K562 (cell line): ENCODE measurements at regions not wholly inside any gene's neighbourhood (a gene's known extent, or its start where the extent isn't known, plus 50 kb on each side); places are given as distances from the start of the nearest gene placed in this dataset.

Experiments
- ATAC-seq: fragments of 200-7000 bp; cut with Tn5 transposase; 3 replicates; pipeline ENCODE4 v1.9.1; 2020; ENCODE audit warnings: moderate library complexity
- BruUV-seq: library from RNA; stranded (reverse); fragments of 400-500 nt; replicated peaks from 2 replicates; lab custom pipeline; 2021; lab: Mats Ljungman, UMichigan
- CTCF ChIA-PET: fragments of 300-600 bp; formaldehyde crosslinking; extraction: SDS; loops from one replicate; lab custom pipeline; 2021; ENCODE audit warnings: low intra/inter-chr PET ratio; lab: Yijun Ruan, JAX
- POLR2A ChIA-PET: fragments of 300-600, 350-650 bp; sonication (Branson Sonifier 250); formaldehyde crosslinking; extraction: SDS; loops from one replicate; lab custom pipeline; 2021; ENCODE audit warnings: antibody characterized with exemption, inconsistent platforms; lab: Yijun Ruan, JAX
- DNase-seq, 4 experiments: peaks; one replicate each; pipeline versions ENCODE4 v3.0.0 to v3.0.0-alpha.2; 2011 to 2018; ENCODE audit warnings: low spot score in 3 of 4, mixed read lengths in 3 of 4; ENCODE audit errors: extremely low read depth in 1 of 4
- FAIRE-seq: peaks from 2 replicates; lab custom pipeline; 2011; peaks lifted over from hg19 to GRCh38; lab: Jason Lieb, UNC
- H2AFZ ChIP-seq: 2 replicates; pipeline ENCODE4 v1.6.0; 2011; ENCODE audit warnings: low read depth, low read length, control low read depth, inconsistent platforms
- H3K27ac ChIP-seq: fragments of 200-600 bp; 3 replicates; pipeline ENCODE4 v1.8.0; 2011; ENCODE audit warnings: low read depth, mild to moderate bottlenecking, control low read depth, inconsistent platforms, low read length, moderate library complexity, mixed read lengths; ENCODE audit errors: extremely low read depth
- H3K27me3 ChIP-seq, 2 experiments: fragments of 300-600 bp in 1 of 2; 2 replicates in 1 of 2; 3 replicates in 1 of 2; pipeline versions ENCODE4 v1.6.0 to v1.8.0; 2011; ENCODE audit warnings: inconsistent platforms in 2 of 2, low read length in 2 of 2, mild to moderate bottlenecking in 1 of 2, mixed read lengths in 1 of 2, moderate library complexity in 1 of 2; ENCODE audit not compliant: control insufficient read depth in 2 of 2, insufficient read depth in 2 of 2
- H3K36me3 ChIP-seq: fragments of 300-600 bp; 3 replicates; pipeline ENCODE4 v1.8.0; 2011; ENCODE audit warnings: mild to moderate bottlenecking, low read length, inconsistent platforms; ENCODE audit not compliant: control insufficient read depth, insufficient read depth
- H3K4me1 ChIP-seq, 2 experiments: fragments of 200-600 bp in 1 of 2; replicated peaks in 1 of 2; 2 replicates in 1 of 2; 3 replicates in 1 of 2; pipeline versions ENCODE4 v1.5.1 to v1.8.0; 2011; ENCODE audit warnings: inconsistent platforms in 2 of 2, low read length in 2 of 2, mild to moderate bottlenecking in 1 of 2, mixed read lengths in 1 of 2, moderate library complexity in 1 of 2; ENCODE audit not compliant: control insufficient read depth in 2 of 2, insufficient read depth in 2 of 2
- H3K4me2 ChIP-seq: 2 replicates; pipeline ENCODE4 v1.6.1; 2011; ENCODE audit warnings: low read length, control low read depth, inconsistent platforms, mixed read lengths; ENCODE audit not compliant: insufficient read depth
- H3K4me3 ChIP-seq: fragments of 200-600 bp; sonication (generic), shearing (Covaris generic); 2 replicates; pipeline ENCODE4 v1.5.1; 2016; ENCODE audit warnings: control low read depth, inconsistent platforms
- H3K79me2 ChIP-seq: fragments of 200-600 bp; 3 replicates; pipeline ENCODE4 v1.8.0; 2011; ENCODE audit warnings: low read length, inconsistent platforms; ENCODE audit not compliant: control insufficient read depth, insufficient read depth
- H3K9ac ChIP-seq, 2 experiments: 2 replicates each; pipeline versions ENCODE4 v1.6.0 to v1.6.1; 2011; ENCODE audit warnings: low read depth in 2 of 2, low read length in 2 of 2, control low read depth in 1 of 2, inconsistent platforms in 1 of 2, mild to moderate bottlenecking in 1 of 2, mixed read lengths in 1 of 2; ENCODE audit not compliant: insufficient read depth in 1 of 2
- H3K9me1 ChIP-seq: one replicate; pipeline ENCODE4 v1.6.0; 2011; ENCODE audit warnings: inconsistent platforms, mild to moderate bottlenecking, low read length, moderate library complexity; ENCODE audit not compliant: control insufficient read depth, insufficient read depth
- H3K9me3 ChIP-seq: replicated peaks from 2 replicates; pipeline ENCODE4 v1.5.1; 2011; ENCODE audit warnings: low read depth, low read length, inconsistent platforms; ENCODE audit not compliant: control insufficient read depth, insufficient read depth
- H4K20me1 ChIP-seq: replicated peaks from 2 replicates; pipeline ENCODE4 v1.6.1; 2011; ENCODE audit warnings: low read length, inconsistent platforms, mixed read lengths; ENCODE audit not compliant: control insufficient read depth, insufficient read depth
- ARID1B ChIP-seq: fragments of 450-650 bp; IDR thresholded peaks from 2 replicates; pipeline ENCODE4 v1.6.1; 2016; ENCODE audit warnings: antibody characterized with exemption, mild to moderate bottlenecking, inconsistent platforms
- ARID2 ChIP-seq: fragments of 450-650 bp; IDR thresholded peaks from 2 replicates; pipeline ENCODE4 v1.6.1; 2017; ENCODE audit warnings: antibody characterized with exemption, mild to moderate bottlenecking
- ATF3 ChIP-seq, 2 experiments: fragments of 450-650 bp in 1 of 2; sonication (generic) in 1 of 2; formaldehyde crosslinking in 1 of 2; IDR thresholded peaks in 1 of 2; conservative IDR thresholded peaks in 1 of 2; 2 replicates each; pipeline versions ENCODE4 v1.6.1 to v1.8.1; 2016 to 2023; ENCODE audit warnings: mild to moderate bottlenecking in 2 of 2, moderate library complexity in 2 of 2, inconsistent platforms in 1 of 2, missing genetic modification reagents in 1 of 2
- CBFA2T2 ChIP-seq: fragments of 450-650 bp; conservative IDR thresholded peaks from 2 replicates; pipeline ENCODE4 v1.6.1; 2017; ENCODE audit warnings: mild to moderate bottlenecking
- CHD1 ChIP-seq: fragments of 200-600 bp; sonication (generic); IDR thresholded peaks from one replicate; pipeline ENCODE4 v1.6.1; 2012; ENCODE audit warnings: mild to moderate bottlenecking, moderate library complexity, low read length, inconsistent platforms
- FOXK1 ChIP-seq: sonication (generic); formaldehyde crosslinking; IDR thresholded peaks from 2 replicates; pipeline ENCODE4 v1.8.0; 2022; ENCODE audit warnings: missing genetic modification reagents, mild to moderate bottlenecking, borderline replicate concordance
- KAT2B ChIP-seq: IDR thresholded peaks from one replicate; pipeline ENCODE4 v1.6.1; 2012; ENCODE audit warnings: low read depth, mild to moderate bottlenecking, control low read depth, inconsistent platforms, low read length, moderate library complexity
- MIER1 ChIP-seq: fragments of 450-650 bp; IDR thresholded peaks from 2 replicates; pipeline ENCODE4 v1.6.1; 2016; ENCODE audit warnings: antibody characterized with exemption, mild to moderate bottlenecking, low read depth
- NCOA1 ChIP-seq: fragments of 450-650 bp; IDR thresholded peaks from 2 replicates; pipeline ENCODE4 v1.6.1; 2016; ENCODE audit warnings: low read depth
- NELFE ChIP-seq: IDR thresholded peaks from 2 replicates; pipeline ENCODE4 v1.6.1; 2011; ENCODE audit warnings: mild to moderate bottlenecking; ENCODE audit not compliant: insufficient read depth, insufficient read length
- PCBP2 ChIP-seq: fragments of 200-400 bp; formaldehyde crosslinking; IDR thresholded peaks from 2 replicates; pipeline ENCODE4 v1.6.1; 2018; ENCODE audit warnings: low read length, low read depth, mild to moderate bottlenecking, moderate library complexity; ENCODE audit not compliant: poor library complexity, severe bottlenecking
- PML ChIP-seq: IDR thresholded peaks from 2 replicates; pipeline ENCODE4 v1.6.1; 2012; ENCODE audit warnings: low read length, inconsistent platforms
- RFX5 ChIP-seq: IDR thresholded peaks from 2 replicates; pipeline ENCODE4 v1.6.1; 2011; ENCODE audit warnings: low read depth, mild to moderate bottlenecking, improper control_type of control experiment, low read length
- SFPQ ChIP-seq: fragments of 200-400 bp; formaldehyde crosslinking; IDR thresholded peaks from 2 replicates; pipeline ENCODE4 v1.6.1; 2017; ENCODE audit warnings: mild to moderate bottlenecking, low read depth, low read length, moderate library complexity
- SRSF1 ChIP-seq: fragments of 200-400 bp; formaldehyde crosslinking; IDR thresholded peaks from 2 replicates; pipeline ENCODE4 v1.6.1; 2017; ENCODE audit warnings: mild to moderate bottlenecking, low read depth, low read length, moderate library complexity
- TBL1XR1 ChIP-seq, 2 experiments: IDR thresholded peaks; 2 replicates each; pipeline ENCODE4 v1.6.1; 2012; ENCODE audit warnings: improper control_type of control experiment in 2 of 2, low read length in 2 of 2, mild to moderate bottlenecking in 1 of 2
- TEAD1 ChIP-seq, 2 experiments: fragments of 450-650 bp in 1 of 2; sonication (generic) in 1 of 2; formaldehyde crosslinking; IDR thresholded peaks; 2 replicates each; pipeline versions ENCODE4 v1.4.0 to v1.8.0; 2020 to 2022; ENCODE audit warnings: mild to moderate bottlenecking in 2 of 2, missing genetic modification reagents in 1 of 2
- ZNF589 ChIP-seq: fragments of 200-800 bp; sonication (Bioruptor generic); IDR thresholded peaks from 2 replicates; pipeline ENCODE4 v1.6.1; 2016; ENCODE audit warnings: low read depth, missing genetic modification characterization, missing compliant biosample characterization
- ZSCAN29 ChIP-seq: fragments of 450-650 bp; IDR thresholded peaks from 2 replicates; pipeline ENCODE4 v1.6.1; 2017
- WGBS: fragments of 100-300 bp; shearing (Covaris generic); methylation state at CpG from one replicate; pipeline ENCODE4 v1.1.6; 2016; ENCODE audit warnings: low coverage, mixed read lengths; ENCODE audit not compliant: insufficient coverage; ENCODE audit errors: missing lambda C conversion rate; 5-methylcytosine and 5-hydroxymethylcytosine counted together
- in situ Hi-C: fragments of 300-500 bp; cut with MboI; formaldehyde crosslinking; loops from 4 replicates; pipeline ENCODE4 v1.15.0; 2018; ENCODE audit warnings: inconsistent platforms, mixed read lengths
- intact Hi-C: fragments of 100-400 bp; cut with micrococcal nuclease; formaldehyde crosslinking; loops from 2 replicates; pipeline ENCODE4 v1.14.2; 2022

- TF ChIP-seq NCOA1: no peak
- no peak for TF ChIP-seq CBFA2T2
- TF ChIP-seq TBL1XR1 (IDR thresholded peaks at IDR 0.05; ENCODE audit: low read length in 2 of 2): no peak
- TF ChIP-seq FOXK1 (CRISPR knock-in tag): no peak
- TF ChIP-seq ARID1B: no peak
- TF ChIP-seq CHD1: no peak
- no peak for TF ChIP-seq ARID2
- TF ChIP-seq KAT2B: no peak
- TF ChIP-seq PCBP2: no peak
- TF ChIP-seq SRSF1: no peak
- no peak for TF ChIP-seq ATF3 (IDR thresholded peaks at IDR 0.05)
- TF ChIP-seq ATF3 (CRISPR knock-in tag; conservative IDR thresholded peaks at IDR 0.05): no peak
- no peak for TF ChIP-seq ZNF589 (CRISPR knock-in tag)
- no peak for TF ChIP-seq ZSCAN29
- TF ChIP-seq TEAD1 (CRISPR knock-in tag; IDR thresholded peaks at IDR 0.05): no peak
- no peak for TF ChIP-seq RFX5
- TF ChIP-seq SFPQ: no peak
- TF ChIP-seq PML: no peak
- TF ChIP-seq NELFE: no peak
- TF ChIP-seq MIER1: no peak
- H3K4me2 ChIP-seq: no peak overlapping the region
- in situ Hi-C loops (no loop called here), intact Hi-C loops (no loop called here)
- no peak overlapping the region for H3K4me3 ChIP-seq
- CTCF ChIA-PET: no interaction called here
- no peaks in the 10 kb centered on the region for H3K36me3 ChIP-seq
- no peak overlapping the region for H3K27ac ChIP-seq
- POLR2A ChIA-PET: no interaction called here
- no TSS peak for BruUV-seq
- no peak for DNase-seq
- no peak for ATAC-seq
- H3K79me2 ChIP-seq: no peaks in the 10 kb centered on the region
- no peaks in the 10 kb centered on the region for H4K20me1 ChIP-seq
- WGBS: 0% methylated on average over 3 of the region's 3 CpGs
- FAIRE-seq: no peak
- H3K9me3 ChIP-seq: no peaks in the 10 kb centered on the region
- no peak overlapping the region for H2AFZ ChIP-seq
- H3K4me1 ChIP-seq: no peaks in the 10 kb centered on the region
- H3K27me3 ChIP-seq: no peaks in the 10 kb centered on the region
- H3K9ac ChIP-seq: no peak overlapping the region
- H3K9me1 ChIP-seq: no peaks in the 10 kb centered on the region
Observed at GRCh38 chr5:53369681-53370080, 110.7 kb upstream of the FST start.
